ENCODE measurements at regions not wholly inside any gene's neighbourhood (a gene's known extent, or its start where the extent isn't known, plus 50 kb on each side); places are given as distances from the start of the nearest gene placed in this dataset.
"Not testable (repeated sequence)": the region's sequence is repeated elsewhere in the genome, so short reads cannot be mapped to it uniquely, and the experiment has no call there.

DNA sequence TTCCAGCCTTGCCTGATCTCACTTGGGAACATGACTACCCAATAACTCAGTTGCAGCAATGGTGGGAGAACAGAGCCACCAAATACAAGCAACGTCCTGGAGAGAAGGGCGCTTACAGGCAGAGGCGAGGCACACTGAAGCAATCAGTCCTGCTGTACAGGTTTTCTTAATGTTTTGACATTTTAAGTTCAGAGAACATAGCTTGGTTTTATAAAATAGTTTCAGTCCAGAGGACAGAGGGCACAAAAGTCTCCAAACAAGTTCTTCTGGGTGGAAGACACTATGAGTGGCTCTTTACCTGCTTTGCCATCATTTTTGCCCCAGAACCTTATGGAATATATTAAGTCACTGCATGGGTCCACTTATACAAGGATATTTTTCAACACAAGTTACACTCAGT is 103.4 kb upstream of the KCNG1 start:
- DNase-seq (ENCODE audit: low read depth) = no peak

DNA sequence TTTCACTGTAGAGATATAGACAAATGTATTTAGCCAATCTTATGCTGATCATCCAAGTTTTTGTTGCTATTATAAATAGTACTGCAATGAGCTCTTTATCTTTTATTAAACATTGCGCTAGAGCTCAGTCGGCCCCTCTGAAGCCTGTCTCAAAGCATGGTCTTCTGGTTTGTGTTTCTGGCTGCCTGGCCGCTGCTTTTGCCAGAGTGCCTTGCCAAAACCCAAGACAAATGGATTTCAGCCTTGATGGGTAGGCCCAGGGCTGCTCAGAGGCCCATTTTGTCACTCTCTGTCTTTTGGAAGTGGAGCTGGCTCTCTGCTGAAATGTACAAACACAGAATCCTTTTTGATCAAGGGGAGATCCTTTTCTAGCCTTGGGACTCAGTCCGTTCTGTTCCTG is 102.9 kb upstream of the KCNG1 start:
- DNase-seq (ENCODE audit: low read depth) = no peak

DNA sequence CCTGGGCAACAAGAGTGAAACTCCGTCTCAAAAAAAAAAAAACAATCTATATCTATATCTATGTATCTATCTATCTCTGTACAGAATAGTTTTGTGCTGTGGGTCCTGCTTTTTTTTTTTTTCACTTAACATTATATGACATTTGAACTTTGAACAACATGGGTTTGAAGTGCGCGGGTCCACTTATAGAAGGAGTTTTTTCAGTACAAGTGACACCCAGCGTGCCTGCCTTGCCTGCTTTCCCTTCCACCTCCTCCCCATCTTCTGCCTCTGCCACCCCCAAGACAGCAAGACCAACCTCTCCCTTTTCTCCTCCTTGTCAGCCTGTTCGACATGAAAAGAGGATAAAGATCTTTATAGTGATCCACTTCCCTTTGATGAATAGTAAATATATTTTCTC is 102.2 kb upstream of the KCNG1 start:
- no peak for DNase-seq (ENCODE audit: low read depth)

DNA sequence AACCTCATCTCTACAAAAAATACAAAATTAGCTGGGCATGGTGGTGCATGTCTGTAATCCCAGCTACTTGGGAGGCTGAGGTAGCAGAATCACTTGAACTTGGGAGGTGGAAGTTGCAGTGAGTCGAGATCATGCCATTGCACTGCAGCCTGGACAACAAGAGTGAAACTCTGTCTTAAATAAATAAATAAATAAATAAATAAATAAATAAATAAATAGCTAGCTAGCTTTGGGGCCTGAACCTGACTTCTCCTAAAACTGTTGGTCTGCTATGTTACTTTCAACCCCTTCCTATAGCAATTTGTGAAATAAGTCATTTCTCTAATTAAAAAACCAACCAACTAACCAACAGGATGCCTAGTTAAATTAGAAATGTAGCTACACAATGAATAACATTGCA is 101.0 kb upstream of the KCNG1 start:
- DNase-seq (ENCODE audit: low read depth) = not testable (repeated sequence)

DNA sequence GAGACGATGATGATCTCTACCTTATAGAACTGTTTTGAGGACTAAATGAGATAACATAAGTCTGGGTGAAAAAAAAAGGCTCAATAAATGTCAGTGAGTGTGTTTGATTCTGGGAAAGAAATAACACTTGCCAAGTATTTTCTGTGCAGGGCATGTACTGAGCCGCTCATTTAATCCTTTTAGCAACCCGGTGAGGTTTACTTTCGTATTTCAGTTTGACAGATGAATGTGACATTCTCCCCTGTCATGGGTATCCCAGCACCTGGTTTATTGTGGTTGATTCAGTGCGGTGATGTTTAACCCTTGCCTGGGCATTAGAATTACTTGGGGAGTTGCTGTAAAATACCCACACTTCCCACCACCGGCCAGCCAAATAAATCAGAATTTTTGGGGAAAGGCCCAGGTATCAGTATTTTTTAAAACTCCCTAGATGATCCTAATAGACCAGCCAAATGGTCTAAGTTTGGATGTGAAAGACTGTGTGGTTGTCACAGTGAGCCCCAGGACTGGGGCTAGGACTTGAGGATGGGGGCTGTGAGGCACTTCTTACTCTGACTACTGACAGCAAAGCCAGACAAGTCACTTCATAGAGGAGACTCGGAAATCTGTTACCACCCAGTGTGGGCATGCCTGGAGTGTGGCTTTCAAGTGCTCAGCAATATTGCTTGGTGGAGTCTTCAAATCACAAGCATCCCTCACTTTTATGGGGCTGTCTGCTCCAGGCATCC is 100.2 kb upstream of the KCNG1 start:
- DNase-seq (ENCODE audit: low read depth) = no peak

DNA sequence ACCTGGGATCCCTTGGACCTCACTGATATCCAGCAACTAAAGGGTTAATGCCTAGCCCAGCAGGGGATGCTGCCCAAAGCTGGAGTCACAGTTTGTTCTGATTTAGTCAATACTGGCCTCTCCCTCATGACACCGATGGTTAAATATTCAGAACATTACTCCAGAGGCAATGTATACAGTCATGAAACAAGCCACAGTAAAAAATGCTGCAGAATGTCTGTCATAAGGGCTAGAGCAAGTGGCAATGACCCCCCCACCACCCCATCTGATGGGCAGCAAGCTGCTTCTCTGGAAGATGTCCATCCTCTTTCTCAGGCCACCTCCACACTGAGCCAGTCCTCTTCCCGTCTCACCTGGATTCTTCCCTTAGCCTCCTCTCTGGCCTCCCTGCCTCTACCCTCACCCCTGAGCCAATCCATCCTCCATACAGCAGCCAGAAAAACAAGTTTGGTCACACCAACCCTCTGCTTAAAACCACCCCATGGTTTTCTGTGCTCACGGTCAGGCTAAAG is 99.0 kb upstream of the KCNG1 start:
- no peak for DNase-seq (ENCODE audit: low read depth)

DNA sequence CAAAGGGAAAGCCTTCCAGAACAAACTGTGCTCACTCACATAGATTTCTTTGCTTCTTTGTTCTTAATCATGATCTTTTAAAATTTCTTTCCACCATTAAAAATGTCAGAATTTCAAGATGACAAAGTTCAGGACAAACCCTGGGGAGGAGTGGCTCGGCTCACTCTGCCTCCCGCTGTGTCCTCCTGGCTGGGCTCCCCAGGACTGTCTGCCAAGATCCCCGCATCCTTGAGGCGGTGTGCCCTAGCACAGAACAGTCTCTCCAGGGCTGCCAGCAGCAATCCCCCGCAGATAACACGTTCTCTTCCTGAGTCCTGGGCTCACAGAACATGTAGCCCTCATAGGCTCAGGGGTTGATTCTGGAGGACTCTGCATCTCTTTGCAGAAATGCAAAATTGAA is 98.4 kb upstream of the KCNG1 start:
- no peak for DNase-seq (ENCODE audit: low read depth)

DNA sequence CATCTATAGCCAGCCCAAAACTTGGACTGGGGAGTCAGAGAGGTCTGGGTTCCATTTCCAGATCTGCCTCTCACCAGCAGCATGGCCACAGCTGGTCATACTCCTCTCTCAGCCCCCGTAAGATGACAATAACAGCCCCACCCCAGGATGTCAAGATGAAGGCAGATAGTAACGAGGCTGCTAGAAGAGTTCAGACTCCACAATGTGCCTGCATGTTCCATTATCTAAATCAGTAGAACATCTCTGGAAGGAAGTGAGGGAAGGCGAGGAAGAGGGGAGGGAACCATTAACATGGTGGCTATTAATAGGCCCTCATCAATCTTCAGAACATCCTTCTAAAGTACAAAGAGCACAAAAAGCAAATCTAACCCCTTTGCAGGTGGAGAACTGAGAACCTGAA is 98.0 kb upstream of the KCNG1 start:
- no peak for DNase-seq (ENCODE audit: low read depth)

DNA sequence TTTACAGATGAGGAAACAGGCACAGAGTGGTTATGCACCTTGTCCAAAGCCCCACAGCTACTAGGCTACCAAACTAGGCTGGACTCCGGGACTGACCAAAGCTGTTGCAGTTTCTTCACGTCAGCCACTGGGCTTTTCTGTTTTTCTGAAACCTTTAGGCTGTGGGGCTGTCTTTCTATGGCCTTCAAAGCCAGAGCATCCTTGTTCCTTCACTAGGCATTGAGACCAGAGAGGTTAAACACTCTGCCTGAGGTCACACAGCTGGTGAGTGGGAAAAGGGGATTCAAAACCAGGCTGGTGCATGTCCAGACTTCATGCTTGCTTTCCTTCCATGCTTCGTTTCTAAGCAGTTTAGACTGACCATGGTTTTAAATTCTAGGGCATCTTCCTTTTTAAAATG is 97.5 kb upstream of the KCNG1 start:
- DNase-seq (ENCODE audit: low read depth) = no peak

DNA sequence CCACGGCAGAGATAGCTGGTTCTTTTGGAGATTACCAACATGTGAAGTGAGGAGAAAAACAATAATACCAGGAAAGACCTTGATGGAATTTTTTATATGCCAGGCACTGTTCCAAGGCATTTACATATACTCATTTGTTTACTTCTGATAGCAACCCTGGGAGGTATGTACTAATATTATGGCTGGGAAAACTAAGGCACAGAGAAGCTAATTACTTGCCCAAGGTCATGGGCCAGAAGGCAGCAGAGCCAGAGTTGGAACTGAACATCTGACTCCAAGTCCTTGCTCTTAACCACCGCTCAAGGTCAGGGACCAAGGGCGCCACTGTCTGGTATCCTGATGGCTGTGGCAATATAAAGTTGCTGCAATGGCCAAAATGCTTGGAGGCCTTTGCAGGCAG is 97.0 kb upstream of the KCNG1 start:
- DNase-seq (ENCODE audit: low read depth) = no peak

DNA sequence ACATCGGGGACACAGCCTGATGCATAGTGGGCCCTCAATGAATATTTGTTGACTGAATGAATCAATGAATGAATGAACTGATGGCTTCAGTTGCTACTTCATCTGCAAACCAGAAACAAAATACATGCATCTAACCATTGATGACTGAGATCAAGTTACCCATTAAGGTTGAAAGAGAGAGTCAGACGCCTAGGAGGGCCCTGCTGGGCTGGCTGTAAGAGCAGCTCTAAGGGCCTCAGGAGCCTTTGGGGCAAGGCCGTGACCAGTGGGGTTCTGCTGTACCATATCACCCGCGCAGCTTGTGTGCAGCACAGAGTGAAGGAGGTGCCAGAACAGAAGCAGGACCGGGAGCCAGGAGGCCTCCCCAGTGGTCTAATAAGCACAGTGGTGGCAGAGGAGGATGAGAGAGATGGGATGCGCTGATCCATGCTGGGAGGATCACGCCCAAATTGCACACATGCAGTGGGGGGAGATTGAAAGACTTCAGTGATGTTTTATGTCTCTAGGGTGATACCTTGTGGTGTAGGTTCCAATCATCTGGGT is 96.1 kb upstream of the KCNG1 start:
- no peak for DNase-seq (ENCODE audit: low read depth)

DNA sequence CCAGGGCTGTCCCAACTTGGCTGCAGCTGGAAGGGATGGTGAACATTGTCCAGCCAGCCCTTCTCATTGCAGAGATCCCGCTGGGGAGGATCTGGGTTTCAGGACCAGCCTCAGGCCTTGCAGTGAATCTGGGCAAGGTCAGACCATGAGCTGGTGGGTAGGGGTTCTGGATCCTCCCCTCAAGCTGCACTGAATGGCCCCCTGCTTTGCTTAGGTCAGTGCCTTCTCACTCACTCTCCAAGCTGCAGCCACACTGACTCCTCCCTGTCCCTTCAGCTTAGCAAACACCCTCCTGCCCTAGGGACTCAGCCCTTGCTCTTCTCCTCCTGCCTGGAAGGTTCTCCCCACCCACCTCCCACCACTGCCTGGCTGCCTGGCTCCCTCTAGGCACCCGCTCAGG is 95.3 kb upstream of the KCNG1 start:
- DNase-seq (ENCODE audit: low read depth) = no peak

DNA sequence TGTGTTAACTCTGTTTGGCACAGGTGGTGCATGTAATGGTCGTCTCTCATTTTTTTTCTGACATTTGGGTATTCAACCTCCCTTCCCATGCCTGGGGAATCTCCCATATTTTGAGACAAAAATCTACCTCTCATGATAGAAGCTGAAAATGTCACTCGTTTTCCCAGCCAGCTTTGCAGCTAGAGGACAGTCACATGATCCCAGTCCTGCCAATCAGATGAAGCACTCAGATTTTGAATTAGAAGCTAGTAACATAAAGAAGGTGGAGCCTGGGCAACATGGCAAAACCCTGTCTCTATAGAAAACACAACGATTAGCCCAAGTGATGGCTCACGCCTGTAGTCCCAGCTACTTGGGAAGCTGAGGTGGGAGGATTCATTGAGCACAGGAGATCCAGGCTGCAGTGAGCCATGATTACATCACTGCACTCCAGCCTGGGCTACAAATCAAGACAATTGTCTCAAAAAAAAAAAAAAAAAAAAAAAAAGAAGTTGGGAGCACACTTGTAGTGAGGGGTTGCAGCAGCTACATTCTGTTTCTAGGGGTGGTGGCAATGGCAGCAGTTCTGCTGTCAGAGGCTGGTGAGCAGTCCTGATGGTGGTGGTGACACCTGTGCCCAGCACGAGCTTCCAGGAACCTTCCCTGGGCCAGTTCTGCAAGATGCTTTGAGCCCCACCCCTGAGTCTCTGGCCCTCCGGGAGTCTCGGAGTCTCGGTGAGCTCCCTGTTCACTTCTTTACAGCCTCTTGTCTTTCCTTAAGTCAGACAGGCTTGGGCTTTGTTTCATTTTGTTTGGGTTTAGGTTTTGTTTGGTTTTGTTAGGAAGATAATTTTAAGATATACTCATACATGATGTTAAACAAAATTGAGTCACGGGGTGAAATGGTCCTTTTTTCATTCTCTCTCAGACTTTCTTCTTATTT is 94.1 kb upstream of the KCNG1 start:
- DNase-seq (ENCODE audit: low read depth) = no peak

DNA sequence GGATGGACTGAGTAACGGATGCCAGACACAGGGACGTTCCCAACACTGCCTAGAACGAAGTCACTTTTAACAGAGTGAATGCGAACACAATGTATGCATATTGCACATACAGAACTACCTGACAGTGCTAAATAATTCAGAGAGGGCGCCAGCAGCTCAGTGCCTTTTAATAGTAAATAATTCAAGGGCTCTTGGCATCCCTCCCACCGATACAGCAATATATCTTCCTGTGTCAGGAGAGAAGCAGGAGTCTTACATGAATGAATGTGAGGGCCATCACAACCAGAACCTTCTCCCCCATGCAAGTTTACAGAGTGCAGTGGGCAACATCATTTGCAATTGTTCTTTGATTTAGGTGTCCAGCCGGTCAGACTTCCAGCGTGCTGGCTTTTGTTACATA is 88.4 kb upstream of the KCNG1 start:
- DNase-seq (ENCODE audit: low read depth) = no peak

DNA sequence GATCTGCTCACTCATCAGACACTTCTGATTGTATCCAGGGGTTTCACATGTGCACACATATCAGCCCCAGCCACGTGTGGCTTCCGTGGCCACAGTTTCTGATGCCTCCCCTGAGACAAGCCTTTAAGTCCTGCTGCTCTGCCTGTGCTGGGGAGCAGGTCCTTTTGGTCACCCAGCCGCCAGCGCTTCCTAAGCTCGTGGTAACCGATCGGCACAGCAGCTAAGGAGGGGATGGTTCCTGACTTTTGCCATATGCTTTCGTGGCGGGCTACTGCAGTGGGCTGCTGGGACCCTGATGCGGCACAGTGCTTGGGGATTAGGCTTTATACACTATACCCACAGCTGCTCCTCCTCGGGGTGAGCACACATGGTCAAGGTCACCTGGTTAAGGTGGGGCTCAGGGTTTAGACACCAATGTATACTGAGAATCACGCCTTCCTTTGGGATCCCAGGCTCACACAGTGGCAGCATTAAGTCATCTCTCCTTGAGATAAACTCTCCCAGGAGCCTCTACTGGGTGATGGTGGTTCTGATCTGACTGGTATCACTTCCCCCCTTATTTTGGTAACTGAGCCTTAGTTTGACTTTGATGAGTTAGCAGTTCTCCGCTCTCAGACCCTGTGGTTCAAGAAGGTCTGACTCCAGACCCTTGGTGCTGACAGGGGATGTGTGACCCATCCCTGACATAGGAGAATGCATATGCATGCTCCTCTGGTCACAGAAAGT is 85.9 kb upstream of the KCNG1 start:
- no peak for DNase-seq (ENCODE audit: low read depth)

DNA sequence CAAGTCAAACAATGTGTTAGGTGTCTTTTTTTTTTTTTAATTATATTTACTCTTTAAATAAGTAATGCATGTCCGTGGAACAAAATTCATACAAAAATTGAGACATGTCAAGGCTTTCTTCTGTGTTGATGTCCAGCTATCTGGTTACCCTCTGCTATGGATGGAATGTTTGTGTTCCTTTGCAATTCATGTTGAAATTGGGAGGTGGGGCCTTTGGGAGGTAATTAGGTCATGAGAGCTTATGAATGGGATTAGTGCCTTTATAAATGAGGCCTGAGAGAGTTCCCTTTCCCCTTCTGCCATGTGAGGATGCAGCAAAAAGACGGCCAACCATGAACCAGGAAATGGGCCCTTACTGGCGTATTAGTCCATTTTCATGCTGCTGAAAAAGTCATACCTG is 83.1 kb upstream of the KCNG1 start:
- DNase-seq (ENCODE audit: low read depth) = no peak

DNA sequence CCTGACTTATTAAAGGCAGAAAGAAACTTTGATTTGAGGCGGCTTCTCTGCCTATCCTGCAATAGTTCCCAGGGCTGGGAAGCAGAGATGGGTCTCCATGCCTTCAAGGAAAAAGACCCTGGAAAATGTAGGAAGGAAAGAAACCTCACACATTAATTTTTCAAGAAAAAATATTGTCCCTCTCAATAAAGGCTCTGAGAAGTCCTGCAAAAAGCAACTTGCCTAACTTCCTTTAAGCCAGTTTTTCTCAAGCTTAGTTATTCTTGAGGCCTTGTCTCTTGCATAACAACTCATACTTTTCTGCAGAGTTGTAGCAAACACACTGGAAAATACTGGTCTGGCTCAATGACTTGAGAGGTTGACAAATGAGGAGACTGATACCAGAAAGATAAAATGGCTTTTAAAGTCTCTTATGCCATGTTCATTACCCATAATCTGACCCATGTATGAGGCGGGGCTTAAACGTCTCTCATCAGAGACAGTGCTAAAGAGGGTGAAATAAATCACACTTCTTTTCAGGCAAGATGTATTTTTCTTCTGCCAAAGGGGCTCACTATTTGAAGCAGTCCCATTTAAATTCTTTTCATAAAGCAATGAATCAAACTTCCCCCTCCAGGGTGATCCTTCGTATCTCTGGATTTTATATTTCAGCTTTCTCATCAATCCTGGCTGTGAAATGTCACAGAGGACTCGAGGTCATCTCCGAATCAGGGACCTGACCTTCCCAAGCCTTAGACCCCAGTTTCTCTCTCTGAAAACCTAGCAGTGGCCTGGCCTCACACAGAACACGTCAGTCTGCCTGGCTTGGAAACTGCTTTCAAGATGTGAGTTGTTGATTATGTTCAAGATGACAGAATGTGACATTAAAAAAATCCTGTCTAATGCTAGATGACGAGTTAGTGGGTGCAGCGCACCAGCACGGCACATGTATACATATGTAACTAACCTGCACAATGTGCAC is 82.3 kb upstream of the KCNG1 start:
- DNase-seq (ENCODE audit: low read depth) = no peak

DNA sequence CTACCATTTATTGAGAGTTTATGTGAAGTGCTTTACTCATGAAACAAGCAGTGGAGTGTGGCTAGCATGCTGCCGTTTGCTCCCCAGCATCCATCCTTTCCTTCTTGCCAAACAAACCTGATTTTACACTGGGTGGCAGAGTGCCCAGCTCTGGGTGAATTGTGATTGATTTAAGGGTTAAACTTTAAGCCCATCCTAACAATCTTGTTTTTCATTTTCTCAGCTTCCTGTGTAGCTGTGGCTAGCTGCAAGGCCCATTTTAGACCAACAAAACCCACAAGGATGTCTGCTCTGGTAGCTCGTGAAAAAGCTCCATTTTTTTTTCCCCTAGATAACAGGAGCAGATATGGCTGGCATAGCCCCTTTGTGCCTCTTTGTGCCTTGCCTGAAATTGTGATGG is 77.7 kb upstream of the KCNG1 start:
- no peak for DNase-seq (ENCODE audit: low read depth)

DNA sequence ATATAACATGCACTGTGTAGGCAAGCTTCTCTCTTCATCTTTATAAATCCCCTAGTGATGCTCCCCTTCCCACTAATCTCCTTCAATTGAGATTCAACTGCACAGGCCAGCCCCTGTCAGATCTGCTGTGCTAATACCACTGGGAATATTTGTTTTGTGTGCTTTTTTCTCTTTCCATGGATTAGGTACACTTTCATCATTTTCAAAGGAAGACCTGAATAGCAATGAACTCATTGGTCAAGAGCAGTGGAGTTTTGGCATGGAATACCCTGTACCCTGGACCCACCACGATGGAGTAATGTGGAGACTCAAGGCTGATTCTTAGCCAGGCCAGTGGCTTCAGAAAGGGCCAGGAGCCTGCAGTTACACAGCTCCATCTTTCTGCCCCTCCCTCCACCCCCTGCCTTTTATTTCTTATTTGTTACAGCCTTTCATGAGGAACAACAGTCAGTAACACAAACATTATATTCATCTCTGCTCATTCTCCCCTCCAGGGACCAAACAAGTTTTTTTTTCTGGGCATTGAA is 75.4 kb upstream of the KCNG1 start:
- DNase-seq (ENCODE audit: low read depth) = no peak

DNA sequence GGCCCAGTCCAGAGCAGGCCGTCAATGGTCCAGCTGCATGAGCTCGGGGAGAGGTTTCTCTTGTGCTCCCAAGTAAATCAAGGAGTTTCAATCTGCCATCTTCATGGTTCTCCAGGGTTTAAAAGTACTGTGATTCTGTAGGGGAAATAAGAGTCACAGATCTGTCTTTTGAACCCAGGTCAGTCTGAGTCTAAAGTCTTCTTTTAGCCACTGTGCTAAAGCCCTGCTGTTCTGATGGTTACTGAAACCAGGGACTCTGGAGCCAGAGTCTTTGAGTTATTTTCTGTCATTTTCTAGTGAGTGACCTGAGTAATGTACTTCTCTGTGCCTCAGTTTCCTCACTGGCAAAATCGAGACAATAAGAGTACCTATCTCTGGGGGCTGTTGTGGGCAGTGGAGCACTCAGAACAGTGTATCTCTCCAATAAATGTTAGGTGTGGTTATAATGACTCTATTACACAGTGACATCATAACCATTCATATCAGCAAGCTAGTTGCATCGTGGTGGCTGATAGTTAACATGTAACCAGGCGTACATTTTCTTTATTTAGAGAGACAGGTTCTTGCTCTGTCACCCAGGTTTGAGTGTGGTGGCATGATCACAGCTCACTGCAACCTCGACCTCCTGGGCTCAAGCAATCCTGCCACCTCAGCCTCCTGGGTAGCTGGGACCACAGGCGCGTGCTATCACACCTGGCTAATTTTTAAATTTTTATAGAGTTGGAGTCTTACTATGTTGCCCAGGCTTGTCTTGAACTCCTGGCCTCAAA is 74.6 kb upstream of the KCNG1 start:
- DNase-seq (ENCODE audit: low read depth) = no peak

Measured in renal cortical epithelial cell (primary cell).